ENCODE measurements at regions not wholly inside any gene's neighbourhood (a gene's known extent, or its start where the extent isn't known, plus 50 kb on each side); places are given as distances from the start of the nearest gene placed in this dataset.

DNA sequence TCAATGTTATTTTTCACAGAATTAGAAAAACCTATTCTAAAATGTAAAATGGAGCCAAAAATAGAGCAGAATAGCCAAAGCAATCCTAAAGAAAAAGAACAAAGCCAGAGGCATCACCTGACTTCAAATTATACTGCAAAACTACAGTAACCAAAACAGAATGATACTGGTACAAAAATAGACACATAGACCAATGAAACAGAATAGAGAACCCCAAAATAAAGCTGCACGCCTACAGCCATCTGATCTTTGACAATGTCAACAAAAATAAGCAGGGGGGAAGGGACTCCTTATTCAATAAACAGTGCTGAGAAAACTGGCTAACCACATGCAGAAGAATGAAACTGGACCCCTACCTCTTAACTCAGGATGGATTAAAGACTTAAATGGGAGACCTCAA lies 65.8 kb upstream of the PDE4D start:
- no peak for DNase-seq (ENCODE audit: low read depth)

DNA sequence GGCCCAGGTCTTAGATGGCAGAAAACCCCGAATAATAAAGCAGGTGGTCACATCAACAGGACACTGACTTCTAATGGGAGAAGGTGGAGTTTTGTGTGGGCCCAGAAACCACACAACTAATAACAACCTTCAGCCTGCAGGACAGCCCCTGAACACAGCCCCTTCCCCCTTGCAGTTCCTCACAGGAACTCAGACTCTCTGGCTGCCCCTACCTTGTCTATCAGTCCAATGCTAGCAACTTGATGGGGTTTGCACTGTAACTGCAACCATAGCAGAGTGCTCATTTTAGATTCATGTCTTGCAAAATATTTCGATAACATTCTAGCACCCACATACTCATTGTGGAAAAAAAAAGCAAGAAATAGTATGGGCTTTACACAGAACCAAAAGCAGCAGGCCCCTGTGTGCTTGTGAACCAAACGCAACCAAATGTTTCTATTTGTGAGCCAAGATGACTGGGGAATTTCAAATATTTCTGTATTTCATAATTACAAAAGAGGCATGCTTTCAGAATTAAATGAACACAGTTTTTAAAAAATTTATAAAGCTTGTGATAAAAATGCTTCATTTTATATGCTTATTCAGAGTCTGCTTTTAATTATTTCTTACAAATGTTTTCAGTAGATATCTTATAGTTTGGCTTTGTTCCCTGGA lies 62.7 kb upstream of the PDE4D start:
- no peak for DNase-seq (ENCODE audit: low read depth)

DNA sequence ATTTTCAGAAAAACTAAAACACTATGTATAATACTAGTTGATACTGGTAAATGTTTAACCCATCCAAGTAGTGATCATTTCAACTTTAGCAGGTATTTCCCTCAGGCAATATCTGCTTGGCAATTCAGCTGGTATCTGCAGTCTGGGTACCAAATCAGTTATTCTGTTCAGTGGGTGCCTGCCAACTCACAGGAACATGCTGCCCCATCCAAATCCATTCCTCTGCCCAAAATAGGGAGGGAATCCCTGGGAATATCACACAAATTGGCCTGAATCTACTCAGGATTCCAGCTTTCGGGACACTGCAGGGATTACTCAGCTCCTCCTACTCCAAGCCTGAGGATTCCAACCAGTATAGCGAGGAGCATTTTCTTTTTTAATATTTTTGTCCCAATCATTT lies 61.7 kb upstream of the PDE4D start:
- DNase-seq (ENCODE audit: low read depth), result no peak

DNA sequence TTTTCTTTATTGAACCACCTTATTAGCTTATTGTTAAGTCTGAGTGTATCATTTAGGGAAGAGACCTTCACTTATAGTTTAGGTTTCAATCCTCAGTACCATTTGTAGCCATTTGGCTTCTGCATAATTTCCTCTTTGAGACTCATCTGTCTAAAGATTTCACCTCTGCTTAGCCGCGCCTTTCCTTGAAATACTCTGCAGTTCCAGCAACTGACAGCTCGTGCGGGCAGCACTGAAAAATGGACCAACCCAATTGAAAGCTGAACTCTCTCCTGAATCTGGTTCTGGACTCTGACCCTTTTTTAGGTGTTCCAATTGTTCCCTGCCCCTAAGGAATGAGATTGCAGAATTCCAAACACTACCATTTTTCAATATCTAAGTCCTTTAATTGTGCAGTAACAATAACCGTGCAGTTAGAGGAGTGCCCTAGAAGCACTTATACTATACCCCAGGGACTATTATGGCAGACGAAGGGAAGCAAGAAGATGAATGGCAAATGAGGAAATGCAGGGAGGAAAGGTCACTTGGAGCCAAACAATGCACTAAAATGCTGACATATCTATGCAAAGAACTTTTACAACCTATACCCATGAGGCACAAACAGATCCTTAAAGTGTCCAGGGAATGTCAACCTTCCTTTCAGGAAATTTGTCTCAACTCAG lies 50.1 kb upstream of the PDE4D start:
- DNase-seq (ENCODE audit: low read depth), result no peak
